ENCODE measurements at regions not wholly inside any gene's neighbourhood (a gene's known extent, or its start where the extent isn't known, plus 50 kb on each side); places are given as distances from the start of the nearest gene placed in this dataset.
"Not testable (repeated sequence)": the region's sequence is repeated elsewhere in the genome, so short reads cannot be mapped to it uniquely, and the experiment has no call there.

DNA sequence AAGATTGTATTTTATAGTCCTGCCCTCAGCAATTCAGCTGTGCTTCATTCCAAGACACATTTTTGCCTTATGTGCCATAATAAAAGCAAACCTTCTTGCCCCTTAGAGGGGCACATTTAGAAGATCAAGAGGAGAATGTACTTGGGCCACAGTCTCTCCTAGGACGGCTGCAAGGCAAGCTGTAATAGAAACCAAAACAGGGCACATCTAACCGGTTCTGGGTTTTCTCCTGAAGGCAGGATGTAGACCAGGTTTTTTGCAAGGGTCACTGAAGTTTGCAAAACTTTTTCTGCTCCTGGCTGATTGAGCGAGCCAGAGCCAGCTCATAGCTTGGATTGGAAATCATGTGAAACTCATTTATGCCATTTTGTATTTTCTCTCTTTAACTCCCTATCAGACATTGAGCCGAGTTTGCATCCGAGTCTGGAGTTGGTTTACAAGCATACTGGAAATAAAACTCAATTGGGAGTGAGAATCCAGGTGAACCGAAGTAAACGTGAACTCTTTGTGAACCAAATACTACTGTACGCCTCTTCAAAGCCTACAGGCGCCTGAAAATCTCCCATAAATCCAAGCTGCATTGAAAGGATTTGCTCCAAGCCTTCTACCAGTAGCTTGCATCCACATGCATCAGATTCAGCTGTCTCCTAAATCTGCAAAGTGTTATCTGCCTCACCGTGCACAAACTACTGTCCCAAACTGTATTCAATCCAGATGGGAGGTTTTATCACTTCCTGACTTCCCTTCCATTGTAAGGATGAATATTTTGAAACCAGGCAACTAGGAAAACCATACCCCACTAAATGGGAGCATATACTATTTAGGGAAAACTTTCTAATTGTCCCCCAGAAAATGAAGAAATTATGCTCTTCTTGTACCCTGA lies 60.9 kb upstream of the TSC22D2 start:
- Histone ChIP-seq H3K27me3 (ENCODE audit: insufficient read depth, insufficient read length) (no peaks in the 10 kb centered on the region), H3K9me3 (ENCODE audit: insufficient read depth, low read length) (no peaks in the 10 kb centered on the region), H3K4me3 (ENCODE audit: insufficient read length, low read depth) (no peak overlapping the region), H3K36me3 (ENCODE audit: insufficient read depth, insufficient read length, low read length) (no peaks in the 10 kb centered on the region), H3K4me1 (ENCODE audit: insufficient read depth, insufficient read length) (no peaks in the 10 kb centered on the region), H3K9ac (ENCODE audit: insufficient read length, low read depth) (no peak overlapping the region)
- no peak for TF ChIP-seq SUZ12 (IDR thresholded peaks at IDR 0.05; ENCODE audit: extremely low read depth, insufficient read depth, insufficient read length)
- no peak for TF ChIP-seq YY1 (IDR thresholded peaks at IDR 0.05; ENCODE audit: insufficient read depth, insufficient read length)
- TF ChIP-seq ZNF274 (IDR thresholded peaks at IDR 0.05; ENCODE audit: low read depth, low read length), result no peak
- no peak for DNase-seq (ENCODE audit: low read depth, low spot score)

DNA sequence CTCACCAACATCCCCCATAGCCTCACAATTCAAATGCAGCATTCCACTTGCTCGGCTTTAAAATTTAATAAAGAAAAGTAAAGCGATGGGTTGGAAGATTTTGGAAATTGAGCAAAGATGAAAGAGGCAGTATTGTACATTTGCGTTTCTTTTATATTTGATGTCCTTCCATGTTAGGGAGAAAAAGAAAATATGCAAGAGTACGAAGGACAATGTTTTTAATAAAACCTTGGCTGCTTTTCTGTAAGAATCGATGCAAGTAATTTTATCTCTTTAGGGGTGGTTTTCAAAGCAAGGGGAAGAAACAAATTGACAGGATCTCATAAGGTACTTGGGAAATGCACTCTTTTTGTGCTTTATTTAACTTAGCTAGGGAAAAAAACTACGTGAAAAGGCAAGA lies 61.8 kb upstream of the TSC22D2 start:
- H3K4me1 ChIP-seq (ENCODE audit: insufficient read depth, insufficient read length), result no peaks in the 10 kb centered on the region
- H3K27me3 ChIP-seq (ENCODE audit: insufficient read depth, insufficient read length), result no peaks in the 10 kb centered on the region
- no peak overlapping the region for H3K9ac ChIP-seq (ENCODE audit: insufficient read length, low read depth)
- H3K4me3 ChIP-seq (ENCODE audit: insufficient read length, low read depth), result no peak overlapping the region
- DNase-seq (ENCODE audit: low read depth, low spot score), result no peak
- H3K36me3 ChIP-seq (ENCODE audit: insufficient read depth, insufficient read length, low read length), result no peaks in the 10 kb centered on the region
- TF ChIP-seq YY1 (IDR thresholded peaks at IDR 0.05; ENCODE audit: insufficient read depth, insufficient read length) (no peak), ZNF274 (IDR thresholded peaks at IDR 0.05; ENCODE audit: low read depth, low read length) (no peak), SUZ12 (IDR thresholded peaks at IDR 0.05; ENCODE audit: extremely low read depth, insufficient read depth, insufficient read length) (no peak)
- H3K9me3 ChIP-seq (ENCODE audit: insufficient read depth, low read length), result no peaks in the 10 kb centered on the region

DNA sequence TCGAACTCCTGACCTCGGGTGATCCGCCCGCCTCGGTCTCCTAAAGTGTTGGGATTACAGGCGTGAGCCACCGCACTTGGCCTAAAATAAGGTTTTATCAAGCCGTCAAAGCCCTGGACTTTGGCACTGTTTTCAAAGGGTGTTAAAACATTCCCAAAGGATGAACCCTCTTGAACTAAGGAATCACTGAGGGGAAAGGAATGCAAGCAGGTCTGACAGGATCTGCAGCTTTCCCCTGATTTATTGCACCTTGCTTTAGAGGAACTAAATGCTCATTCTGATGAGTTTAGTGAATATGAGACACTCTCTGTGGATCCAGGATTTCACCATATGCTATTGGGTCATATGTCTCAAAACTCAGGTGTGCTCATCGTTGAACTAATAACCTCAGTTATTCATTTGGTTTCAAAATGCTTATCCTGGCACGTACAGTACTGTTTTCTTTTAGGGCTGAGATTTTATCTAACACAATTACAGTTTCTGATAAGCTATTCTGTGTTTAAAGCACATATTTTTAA lies 63.0 kb upstream of the TSC22D2 start:
- Histone ChIP-seq H3K4me3 (ENCODE audit: insufficient read length, low read depth) (no peak overlapping the region), H3K9me3 (ENCODE audit: insufficient read depth, low read length) (no peaks in the 10 kb centered on the region), H3K36me3 (ENCODE audit: insufficient read depth, insufficient read length, low read length) (no peaks in the 10 kb centered on the region), H3K9ac (ENCODE audit: insufficient read length, low read depth) (no peak overlapping the region), H3K27me3 (ENCODE audit: insufficient read depth, insufficient read length) (no peaks in the 10 kb centered on the region), H3K4me1 (ENCODE audit: insufficient read depth, insufficient read length) (no peaks in the 10 kb centered on the region)
- TF ChIP-seq SUZ12 (IDR thresholded peaks at IDR 0.05; ENCODE audit: extremely low read depth, insufficient read depth, insufficient read length), result no peak
- no peak for TF ChIP-seq ZNF274 (IDR thresholded peaks at IDR 0.05; ENCODE audit: low read depth, low read length)
- no peak for TF ChIP-seq YY1 (IDR thresholded peaks at IDR 0.05; ENCODE audit: insufficient read depth, insufficient read length)
- DNase-seq (ENCODE audit: low read depth, low spot score), result no peak

DNA sequence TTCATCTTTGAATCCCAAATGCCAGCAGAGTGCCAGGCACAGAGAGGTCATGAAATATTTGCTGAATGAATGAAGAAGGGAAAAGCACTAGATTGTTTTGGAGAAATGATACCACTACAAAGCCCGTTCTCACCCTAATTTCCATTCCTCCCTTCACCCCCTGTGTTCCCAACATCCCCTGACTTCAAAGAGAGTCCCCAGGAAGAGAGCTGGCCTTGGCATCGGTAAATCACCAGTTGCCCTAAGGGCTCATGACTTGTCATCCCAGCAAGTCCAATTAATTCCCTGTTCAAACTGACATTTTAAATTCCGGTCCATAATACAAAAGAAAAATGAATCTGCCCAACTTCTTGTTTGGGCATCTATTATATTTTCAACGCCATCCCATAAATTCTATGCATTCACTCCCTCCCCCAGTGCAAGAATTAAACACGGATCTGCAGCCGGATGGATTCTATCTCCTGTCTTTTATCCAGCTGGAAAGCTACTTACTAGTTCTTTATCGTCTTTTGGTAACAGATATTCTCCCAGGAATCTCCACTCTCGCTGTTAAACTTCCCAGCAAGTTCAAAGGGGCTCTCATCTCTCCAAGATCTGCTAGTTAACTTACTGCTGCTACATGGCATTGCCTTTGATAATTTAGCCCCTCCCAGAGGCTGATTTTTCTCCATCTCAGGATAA lies 63.9 kb upstream of the TSC22D2 start:
- Histone ChIP-seq H3K36me3 (ENCODE audit: insufficient read depth, insufficient read length, low read length) (no peaks in the 10 kb centered on the region), H3K4me1 (ENCODE audit: insufficient read depth, insufficient read length) (no peaks in the 10 kb centered on the region), H3K27me3 (ENCODE audit: insufficient read depth, insufficient read length) (no peaks in the 10 kb centered on the region), H3K9me3 (ENCODE audit: insufficient read depth, low read length) (no peaks in the 10 kb centered on the region), H3K9ac (ENCODE audit: insufficient read length, low read depth) (no peak overlapping the region), H3K4me3 (ENCODE audit: insufficient read length, low read depth) (no peak overlapping the region)
- DNase-seq (ENCODE audit: low read depth, low spot score), result no peak
- TF ChIP-seq ZNF274 (IDR thresholded peaks at IDR 0.05; ENCODE audit: low read depth, low read length), result no peak
- no peak for TF ChIP-seq YY1 (IDR thresholded peaks at IDR 0.05; ENCODE audit: insufficient read depth, insufficient read length)
- no peak for TF ChIP-seq SUZ12 (IDR thresholded peaks at IDR 0.05; ENCODE audit: extremely low read depth, insufficient read depth, insufficient read length)

DNA sequence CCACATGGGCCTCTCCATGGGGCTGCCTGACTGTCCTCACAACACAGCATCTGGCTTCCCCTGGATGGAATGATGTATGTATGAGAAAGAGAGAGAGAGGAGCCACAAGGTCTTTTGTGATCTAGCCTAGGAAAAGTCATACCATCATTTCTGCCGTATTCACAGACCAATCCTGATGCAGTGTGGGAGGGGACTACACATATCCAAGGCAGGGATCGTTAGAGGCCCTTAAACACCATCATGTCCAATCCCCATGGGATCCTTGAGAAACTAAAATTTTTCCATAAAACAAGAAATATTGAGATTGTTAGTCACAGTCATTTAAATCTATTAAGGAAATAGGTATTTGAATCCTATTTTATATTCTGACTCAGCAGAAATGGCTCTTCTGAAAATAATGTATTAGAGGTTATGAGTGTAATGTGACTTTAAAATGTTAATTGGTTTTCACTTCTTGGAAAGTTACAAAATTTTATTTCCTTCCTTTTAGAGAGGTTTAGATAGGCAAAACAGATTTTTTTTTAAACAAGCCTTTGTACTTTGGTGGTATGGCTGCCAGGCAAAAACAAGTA lies 65.1 kb upstream of the TSC22D2 start:
- Histone ChIP-seq H3K4me1 (ENCODE audit: insufficient read depth, insufficient read length) (no peaks in the 10 kb centered on the region), H3K36me3 (ENCODE audit: insufficient read depth, insufficient read length, low read length) (no peaks in the 10 kb centered on the region), H3K9me3 (ENCODE audit: insufficient read depth, low read length) (no peaks in the 10 kb centered on the region), H3K9ac (ENCODE audit: insufficient read length, low read depth) (no peak overlapping the region), H3K4me3 (ENCODE audit: insufficient read length, low read depth) (no peak overlapping the region), H3K27me3 (ENCODE audit: insufficient read depth, insufficient read length) (no peaks in the 10 kb centered on the region)
- no peak for DNase-seq (ENCODE audit: low read depth, low spot score)
- no peak for TF ChIP-seq YY1 (IDR thresholded peaks at IDR 0.05; ENCODE audit: insufficient read depth, insufficient read length)
- TF ChIP-seq ZNF274 (IDR thresholded peaks at IDR 0.05; ENCODE audit: low read depth, low read length), result no peak
- TF ChIP-seq SUZ12 (IDR thresholded peaks at IDR 0.05; ENCODE audit: extremely low read depth, insufficient read depth, insufficient read length), result no peak

DNA sequence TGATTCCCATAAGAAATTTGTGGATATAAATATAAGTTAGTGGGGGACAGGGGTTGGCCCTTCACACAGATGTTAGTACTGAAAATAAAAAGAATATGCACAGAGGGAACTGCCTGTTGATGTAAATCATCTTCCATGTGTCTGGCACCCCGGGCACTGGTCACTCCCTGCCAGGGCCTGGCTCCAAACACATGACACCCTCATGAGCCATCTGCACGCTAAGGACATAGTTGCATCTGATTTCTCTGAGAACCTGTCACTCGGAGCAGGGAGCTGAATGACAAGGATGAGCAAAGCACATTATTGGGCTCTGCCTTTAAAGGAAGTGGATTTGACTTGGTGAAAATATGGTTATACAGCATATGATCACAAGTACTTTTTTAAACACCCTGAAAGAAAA lies 66.2 kb upstream of the TSC22D2 start:
- Histone ChIP-seq H3K9ac (ENCODE audit: insufficient read length, low read depth) (no peak overlapping the region), H3K9me3 (ENCODE audit: insufficient read depth, low read length) (no peaks in the 10 kb centered on the region), H3K36me3 (ENCODE audit: insufficient read depth, insufficient read length, low read length) (no peaks in the 10 kb centered on the region), H3K4me3 (ENCODE audit: insufficient read length, low read depth) (no peak overlapping the region), H3K27me3 (ENCODE audit: insufficient read depth, insufficient read length) (no peaks in the 10 kb centered on the region), H3K4me1 (ENCODE audit: insufficient read depth, insufficient read length) (no peaks in the 10 kb centered on the region)
- TF ChIP-seq YY1 (IDR thresholded peaks at IDR 0.05; ENCODE audit: insufficient read depth, insufficient read length) (no peak), ZNF274 (IDR thresholded peaks at IDR 0.05; ENCODE audit: low read depth, low read length) (no peak), SUZ12 (IDR thresholded peaks at IDR 0.05; ENCODE audit: extremely low read depth, insufficient read depth, insufficient read length) (no peak)
- no peak for DNase-seq (ENCODE audit: low read depth, low spot score)

DNA sequence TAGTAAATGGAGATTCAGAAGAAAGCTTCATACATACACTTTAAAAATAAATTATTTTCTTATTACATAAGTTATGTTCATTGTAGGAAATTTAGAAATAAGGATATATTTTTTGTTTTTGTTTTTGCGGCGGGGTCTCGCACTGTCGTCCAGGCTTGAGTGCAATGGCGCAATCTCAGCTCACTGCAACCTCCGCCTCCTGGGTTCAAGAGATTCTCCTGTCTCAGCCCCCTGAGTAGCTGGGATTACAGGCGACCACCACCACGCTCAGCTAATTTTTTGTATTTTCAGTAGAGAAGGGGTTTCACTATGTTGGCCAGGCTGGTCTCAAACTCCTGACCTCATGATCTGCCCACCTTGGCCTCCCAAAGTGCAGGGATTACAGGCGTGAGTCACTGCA lies 71.7 kb upstream of the TSC22D2 start:
- not testable (repeated sequence) for DNase-seq (ENCODE audit: low read depth, low spot score); H3K36me3 ChIP-seq (ENCODE audit: insufficient read depth, insufficient read length, low read length); H3K27me3 ChIP-seq (ENCODE audit: insufficient read depth, insufficient read length); H3K4me1 ChIP-seq (ENCODE audit: insufficient read depth, insufficient read length); H3K9me3 ChIP-seq (ENCODE audit: insufficient read depth, low read length); H3K4me3 ChIP-seq (ENCODE audit: insufficient read length, low read depth); H3K9ac ChIP-seq (ENCODE audit: insufficient read length, low read depth)

Measured in NT2/D1 (cell line).